ENCODE measurements at regions not wholly inside any gene's neighbourhood (a gene's known extent, or its start where the extent isn't known, plus 50 kb on each side); places are given as distances from the start of the nearest gene placed in this dataset.

DNA sequence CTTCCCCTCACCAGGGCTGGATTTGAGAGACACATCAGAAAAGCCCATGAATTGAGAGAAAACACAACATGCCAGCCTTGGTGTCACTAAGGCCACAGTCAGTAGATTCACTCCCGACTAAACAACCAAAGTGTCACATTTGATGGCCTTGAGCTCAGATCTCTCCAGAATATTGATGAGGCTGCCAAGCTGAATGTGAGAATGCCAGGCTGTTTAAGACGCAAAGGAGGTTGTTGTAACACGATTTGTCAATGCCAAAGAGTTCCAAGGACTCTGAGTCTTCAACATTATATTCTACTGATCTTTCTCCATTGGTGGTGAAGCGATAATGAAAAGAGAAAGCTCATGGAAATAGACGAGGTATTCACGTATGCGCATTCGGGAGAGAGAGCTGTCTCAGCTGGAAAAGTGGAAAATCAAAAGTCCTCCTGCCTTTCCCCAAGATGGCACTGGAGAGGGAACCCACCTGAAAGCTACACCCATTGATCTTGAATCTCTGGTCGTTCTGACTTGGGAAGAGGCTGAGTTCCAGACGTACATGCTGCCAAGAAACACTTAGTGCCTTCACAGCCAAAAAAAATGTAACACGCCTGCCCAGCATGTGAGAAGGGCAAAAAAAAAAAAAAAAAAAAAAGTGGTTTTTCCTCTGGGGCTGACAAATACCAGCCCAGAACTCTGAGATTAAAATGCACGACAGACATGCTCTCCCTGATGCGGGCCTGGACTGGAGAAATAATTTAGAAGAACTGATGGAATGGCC is 1159.6 kb downstream of the VRK1 start:
- H3K4me3 ChIP-seq (ENCODE audit: low read depth in 2 of 2, low read length in 1 of 2): no peak overlapping the region
- H3K9me2 ChIP-seq: no peaks in the 10 kb centered on the region
- H3K4me2 ChIP-seq: no peak overlapping the region
- no peak overlapping the region for H2AFZ ChIP-seq (ENCODE audit: low read depth)
- ChIA-PET CTCF (no interaction called here), POLR2A (no interaction called here)
- H3K4me1 ChIP-seq (ENCODE audit: control insufficient read depth in 1 of 2, insufficient read depth in 2 of 2, low read depth in 1 of 2, low read length in 1 of 2): no peaks in the 10 kb centered on the region
- no peak overlapping the region for H3K27ac ChIP-seq (ENCODE audit: low read depth in 2 of 2, low read length in 1 of 2)
- WGBS (ENCODE audit: low lambda C conversion rate): 13% methylated on average over 13 of the region's 13 CpGs
- no peak overlapping the region for H3K9ac ChIP-seq
- no peak for DNase-seq
- no peaks in the 10 kb centered on the region for H3K27me3 ChIP-seq (ENCODE audit: insufficient read depth)
- no peaks in the 10 kb centered on the region for H3K79me2 ChIP-seq (ENCODE audit: insufficient read depth)
- no peaks in the 10 kb centered on the region for H3K36me3 ChIP-seq (replicated peaks in 1 of 2; ENCODE audit: control insufficient read depth in 1 of 2, insufficient read depth in 2 of 2, low read length in 1 of 2)
- no peaks in the 10 kb centered on the region for H3K9me3 ChIP-seq
- no peaks in the 10 kb centered on the region for H3F3A ChIP-seq (replicated peaks; ENCODE audit: insufficient read depth)
- TF ChIP-seq CHD2 (IDR thresholded peaks at IDR 0.05; ENCODE audit: low read length, partially characterized antibody) (no peak), TAF1 (IDR thresholded peaks at IDR 0.05; ENCODE audit: borderline replicate concordance, low read depth, low read length) (no peak), NFIC (IDR thresholded peaks at IDR 0.05; ENCODE audit: borderline replicate concordance) (no peak)
- TF ChIP-seq, protein P1, sequence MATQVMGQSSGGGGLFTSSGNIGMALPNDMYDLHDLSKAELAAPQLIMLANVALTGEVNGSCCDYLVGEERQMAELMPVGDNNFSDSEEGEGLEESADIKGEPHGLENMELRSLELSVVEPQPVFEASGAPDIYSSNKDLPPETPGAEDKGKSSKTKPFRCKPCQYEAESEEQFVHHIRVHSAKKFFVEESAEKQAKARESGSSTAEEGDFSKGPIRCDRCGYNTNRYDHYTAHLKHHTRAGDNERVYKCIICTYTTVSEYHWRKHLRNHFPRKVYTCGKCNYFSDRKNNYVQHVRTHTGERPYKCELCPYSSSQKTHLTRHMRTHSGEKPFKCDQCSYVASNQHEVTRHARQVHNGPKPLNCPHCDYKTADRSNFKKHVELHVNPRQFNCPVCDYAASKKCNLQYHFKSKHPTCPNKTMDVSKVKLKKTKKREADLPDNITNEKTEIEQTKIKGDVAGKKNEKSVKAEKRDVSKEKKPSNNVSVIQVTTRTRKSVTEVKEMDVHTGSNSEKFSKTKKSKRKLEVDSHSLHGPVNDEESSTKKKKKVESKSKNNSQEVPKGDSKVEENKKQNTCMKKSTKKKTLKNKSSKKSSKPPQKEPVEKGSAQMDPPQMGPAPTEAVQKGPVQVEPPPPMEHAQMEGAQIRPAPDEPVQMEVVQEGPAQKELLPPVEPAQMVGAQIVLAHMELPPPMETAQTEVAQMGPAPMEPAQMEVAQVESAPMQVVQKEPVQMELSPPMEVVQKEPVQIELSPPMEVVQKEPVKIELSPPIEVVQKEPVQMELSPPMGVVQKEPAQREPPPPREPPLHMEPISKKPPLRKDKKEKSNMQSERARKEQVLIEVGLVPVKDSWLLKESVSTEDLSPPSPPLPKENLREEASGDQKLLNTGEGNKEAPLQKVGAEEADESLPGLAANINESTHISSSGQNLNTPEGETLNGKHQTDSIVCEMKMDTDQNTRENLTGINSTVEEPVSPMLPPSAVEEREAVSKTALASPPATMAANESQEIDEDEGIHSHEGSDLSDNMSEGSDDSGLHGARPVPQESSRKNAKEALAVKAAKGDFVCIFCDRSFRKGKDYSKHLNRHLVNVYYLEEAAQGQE (IDR thresholded peaks at IDR 0.05; ENCODE audit: low read depth, low read length): no peak
- TF ChIP-seq, protein P2, sequence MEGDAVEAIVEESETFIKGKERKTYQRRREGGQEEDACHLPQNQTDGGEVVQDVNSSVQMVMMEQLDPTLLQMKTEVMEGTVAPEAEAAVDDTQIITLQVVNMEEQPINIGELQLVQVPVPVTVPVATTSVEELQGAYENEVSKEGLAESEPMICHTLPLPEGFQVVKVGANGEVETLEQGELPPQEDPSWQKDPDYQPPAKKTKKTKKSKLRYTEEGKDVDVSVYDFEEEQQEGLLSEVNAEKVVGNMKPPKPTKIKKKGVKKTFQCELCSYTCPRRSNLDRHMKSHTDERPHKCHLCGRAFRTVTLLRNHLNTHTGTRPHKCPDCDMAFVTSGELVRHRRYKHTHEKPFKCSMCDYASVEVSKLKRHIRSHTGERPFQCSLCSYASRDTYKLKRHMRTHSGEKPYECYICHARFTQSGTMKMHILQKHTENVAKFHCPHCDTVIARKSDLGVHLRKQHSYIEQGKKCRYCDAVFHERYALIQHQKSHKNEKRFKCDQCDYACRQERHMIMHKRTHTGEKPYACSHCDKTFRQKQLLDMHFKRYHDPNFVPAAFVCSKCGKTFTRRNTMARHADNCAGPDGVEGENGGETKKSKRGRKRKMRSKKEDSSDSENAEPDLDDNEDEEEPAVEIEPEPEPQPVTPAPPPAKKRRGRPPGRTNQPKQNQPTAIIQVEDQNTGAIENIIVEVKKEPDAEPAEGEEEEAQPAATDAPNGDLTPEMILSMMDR (IDR thresholded peaks at IDR 0.05): no peak
- TF ChIP-seq, protein P3, sequence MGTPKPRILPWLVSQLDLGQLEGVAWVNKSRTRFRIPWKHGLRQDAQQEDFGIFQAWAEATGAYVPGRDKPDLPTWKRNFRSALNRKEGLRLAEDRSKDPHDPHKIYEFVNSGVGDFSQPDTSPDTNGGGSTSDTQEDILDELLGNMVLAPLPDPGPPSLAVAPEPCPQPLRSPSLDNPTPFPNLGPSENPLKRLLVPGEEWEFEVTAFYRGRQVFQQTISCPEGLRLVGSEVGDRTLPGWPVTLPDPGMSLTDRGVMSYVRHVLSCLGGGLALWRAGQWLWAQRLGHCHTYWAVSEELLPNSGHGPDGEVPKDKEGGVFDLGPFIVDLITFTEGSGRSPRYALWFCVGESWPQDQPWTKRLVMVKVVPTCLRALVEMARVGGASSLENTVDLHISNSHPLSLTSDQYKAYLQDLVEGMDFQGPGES (IDR thresholded peaks at IDR 0.05; ENCODE audit: low read depth, low read length): no peak
- no peaks in the 10 kb centered on the region for H4K20me1 ChIP-seq (ENCODE audit: insufficient read depth)

DNA sequence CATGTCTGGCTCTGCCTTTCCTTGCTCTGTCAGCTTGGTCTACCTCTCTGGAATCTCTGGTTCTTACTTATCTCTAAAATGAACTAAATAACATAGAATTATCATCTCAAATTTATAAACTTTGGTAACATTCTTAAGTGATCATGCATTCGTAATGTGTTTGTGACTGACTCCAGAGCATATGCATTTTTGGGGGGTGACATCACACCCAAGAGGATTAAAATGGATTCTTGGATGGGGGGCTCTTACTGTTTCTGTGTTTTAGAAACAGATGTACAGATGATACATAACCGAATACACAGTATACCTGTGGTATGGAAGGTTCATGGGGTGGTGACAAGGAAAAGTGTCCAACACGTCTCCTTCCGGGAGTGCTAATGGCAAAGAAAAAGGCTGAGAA is 1162.1 kb downstream of the VRK1 start:
- Histone ChIP-seq H3K9ac (no peak overlapping the region), H3K9me3 (no peaks in the 10 kb centered on the region), H3F3A (replicated peaks; ENCODE audit: insufficient read depth) (no peaks in the 10 kb centered on the region), H3K27ac (ENCODE audit: low read depth in 2 of 2, low read length in 1 of 2) (no peak overlapping the region), H4K20me1 (ENCODE audit: insufficient read depth) (no peaks in the 10 kb centered on the region), H3K4me2 (no peak overlapping the region), H3K36me3 (replicated peaks in 1 of 2; ENCODE audit: control insufficient read depth in 1 of 2, insufficient read depth in 2 of 2, low read length in 1 of 2) (no peaks in the 10 kb centered on the region), H2AFZ (ENCODE audit: low read depth) (no peak overlapping the region), H3K4me3 (ENCODE audit: low read depth in 2 of 2, low read length in 1 of 2) (no peak overlapping the region), H3K4me1 (ENCODE audit: control insufficient read depth in 1 of 2, insufficient read depth in 2 of 2, low read depth in 1 of 2, low read length in 1 of 2) (no peaks in the 10 kb centered on the region), H3K27me3 (ENCODE audit: insufficient read depth) (no peaks in the 10 kb centered on the region), H3K79me2 (ENCODE audit: insufficient read depth) (no peaks in the 10 kb centered on the region), H3K9me2 (no peaks in the 10 kb centered on the region)
- POLR2A ChIA-PET: no interaction called here
- TF ChIP-seq JUND (IDR thresholded peaks at IDR 0.05) (no peak), POLR2AphosphoS5 (IDR thresholded peaks at IDR 0.05; ENCODE audit: low read depth, low read length) (no peak)
- DNase-seq: no peak
- CTCF ChIA-PET: no interaction called here
- 12% methylated on average over 4 of the region's 4 CpGs for WGBS (ENCODE audit: low lambda C conversion rate)

Measured in SK-N-SH (cell line).